ENCODE measurements at regions not wholly inside any gene's neighbourhood (a gene's known extent, or its start where the extent isn't known, plus 50 kb on each side); places are given as distances from the start of the nearest gene placed in this dataset.
"Not testable (repeated sequence)": the region's sequence is repeated elsewhere in the genome, so short reads cannot be mapped to it uniquely, and the experiment has no call there.

DNA sequence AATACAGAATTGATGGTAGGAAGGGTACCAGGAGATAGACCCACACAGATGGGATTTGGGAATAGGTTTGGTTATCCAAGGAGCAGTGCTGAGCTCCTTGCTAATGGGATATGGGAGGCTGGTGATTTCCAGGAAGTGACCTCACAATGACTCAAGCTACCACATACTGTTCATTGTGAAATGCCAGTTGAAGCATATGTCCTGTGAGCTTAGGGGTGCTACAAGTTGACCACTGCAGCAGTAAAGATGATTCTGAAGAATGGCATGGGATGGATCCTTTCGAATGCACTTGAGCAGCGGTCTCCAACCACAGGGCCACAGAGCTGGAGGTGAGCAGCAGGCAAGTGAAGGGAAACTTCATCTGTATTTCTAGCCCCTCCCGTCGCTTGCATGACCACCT, 158.2 kb downstream of the RALA start:
- TF ChIP-seq, protein P1, sequence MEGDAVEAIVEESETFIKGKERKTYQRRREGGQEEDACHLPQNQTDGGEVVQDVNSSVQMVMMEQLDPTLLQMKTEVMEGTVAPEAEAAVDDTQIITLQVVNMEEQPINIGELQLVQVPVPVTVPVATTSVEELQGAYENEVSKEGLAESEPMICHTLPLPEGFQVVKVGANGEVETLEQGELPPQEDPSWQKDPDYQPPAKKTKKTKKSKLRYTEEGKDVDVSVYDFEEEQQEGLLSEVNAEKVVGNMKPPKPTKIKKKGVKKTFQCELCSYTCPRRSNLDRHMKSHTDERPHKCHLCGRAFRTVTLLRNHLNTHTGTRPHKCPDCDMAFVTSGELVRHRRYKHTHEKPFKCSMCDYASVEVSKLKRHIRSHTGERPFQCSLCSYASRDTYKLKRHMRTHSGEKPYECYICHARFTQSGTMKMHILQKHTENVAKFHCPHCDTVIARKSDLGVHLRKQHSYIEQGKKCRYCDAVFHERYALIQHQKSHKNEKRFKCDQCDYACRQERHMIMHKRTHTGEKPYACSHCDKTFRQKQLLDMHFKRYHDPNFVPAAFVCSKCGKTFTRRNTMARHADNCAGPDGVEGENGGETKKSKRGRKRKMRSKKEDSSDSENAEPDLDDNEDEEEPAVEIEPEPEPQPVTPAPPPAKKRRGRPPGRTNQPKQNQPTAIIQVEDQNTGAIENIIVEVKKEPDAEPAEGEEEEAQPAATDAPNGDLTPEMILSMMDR (IDR thresholded peaks at IDR 0.05) = not testable (repeated sequence)
- TF ChIP-seq POLR2A (IDR thresholded peaks at IDR 0.05) = not testable (repeated sequence)
